GM23248 (cell line): ENCODE measurements at regions not wholly inside any gene's neighbourhood (a gene's known extent, or its start where the extent isn't known, plus 50 kb on each side); places are given as distances from the start of the nearest gene placed in this dataset.

Experiments used
- EZH2 ChIP-seq: fragments of 200-600 bp; sonication (generic); IDR thresholded peaks from 2 replicates; pipeline ENCODE4 v1.6.1; 2018; ENCODE audit warnings: antibody characterized with exemption, mild to moderate bottlenecking; ENCODE audit not compliant: insufficient read depth, poor library complexity, severe bottlenecking
- EZH2phosphoT487 ChIP-seq: fragments of 200-600 bp; sonication (generic); IDR thresholded peaks from 2 replicates; pipeline ENCODE4 v1.6.1; 2018; ENCODE audit warnings: antibody characterized with exemption, moderate library complexity, mild to moderate bottlenecking, low read depth; ENCODE audit not compliant: insufficient read depth

GRCh38 chr13:21817878-21818277 is 147.0 kb downstream of the FGF9 start:
- no peak for TF ChIP-seq EZH2phosphoT487
- no peak for TF ChIP-seq EZH2
